ENCODE measurements at regions not wholly inside any gene's neighbourhood (a gene's known extent, or its start where the extent isn't known, plus 50 kb on each side); places are given as distances from the start of the nearest gene placed in this dataset.

DNA sequence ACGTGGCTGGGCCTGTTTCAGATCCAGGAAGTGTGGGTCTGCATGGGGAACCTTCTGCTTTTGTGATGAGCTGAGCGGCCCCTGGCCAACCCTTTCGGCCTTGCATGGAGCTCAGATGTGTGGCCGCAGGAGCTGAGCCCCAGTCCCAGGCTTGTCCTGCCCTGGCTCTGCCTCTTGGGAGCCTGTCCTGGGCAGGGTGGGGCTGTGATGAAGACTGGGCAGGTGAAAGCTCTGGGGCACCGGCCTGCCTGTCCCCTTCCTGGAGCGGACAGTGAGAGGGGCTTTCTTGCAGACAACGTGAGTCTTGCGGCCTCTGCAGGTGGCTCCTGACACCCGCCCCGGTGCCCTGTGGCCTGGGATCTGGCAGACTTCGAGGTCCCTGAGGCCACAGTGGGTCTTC lies 1296.6 kb downstream of the BRD1 start:
- intact Hi-C loops (cut with micrococcal nuclease): no loop called here
- ChIA-PET CTCF (no interaction called here), POLR2A (ENCODE audit: unreplicated experiment) (no interaction called here)
- Histone ChIP-seq H4K8ac (ENCODE audit: low read depth in 2 of 2, low read length in 2 of 2) (no peak overlapping the region), H2BK15ac (ENCODE audit: low read depth, low read length) (no peak overlapping the region), H3K9ac (ENCODE audit: low read depth, low read length) (no peak overlapping the region), H2BK5ac (ENCODE audit: low read depth, low read length, poor library complexity, severe bottlenecking) (no peak overlapping the region), H4K5ac (ENCODE audit: low read depth, low read length) (no peak overlapping the region), H3K23ac (ENCODE audit: low read depth, low read length) (no peak overlapping the region), H4K20me1 (ENCODE audit: insufficient read depth, low read length) (no peaks in the 10 kb centered on the region), H3K36me3 (ENCODE audit: control insufficient read depth, insufficient read depth, low read length) (no peaks in the 10 kb centered on the region), H2AFZ (replicated peaks; ENCODE audit: low read length, poor library complexity) (no peak overlapping the region), H3K27me3 (ENCODE audit: control insufficient read depth, insufficient read depth, low read length) (no peaks in the 10 kb centered on the region), H4K91ac (ENCODE audit: insufficient read depth, low read depth, low read length) (no peak overlapping the region), H3K27ac (ENCODE audit: insufficient read depth, low read length) (no peak overlapping the region), H3K4me3 (ENCODE audit: insufficient read depth, low read depth, low read length) (no peak overlapping the region), H3K18ac (ENCODE audit: low read depth, low read length) (no peak overlapping the region), H3K4me2 (ENCODE audit: low read depth, low read length) (no peak overlapping the region), H2AK5ac (ENCODE audit: low read depth, low read length) (no peak overlapping the region), H2BK20ac (ENCODE audit: low read depth, low read length) (no peak overlapping the region), H3K56ac (ENCODE audit: extremely low read depth, insufficient read depth, low read length) (no peak overlapping the region), H3K9me3 (ENCODE audit: control insufficient read depth, insufficient read depth, low read length) (peaks cover 71% of the 10 kb centered on the region), H3K14ac (replicated peaks; ENCODE audit: low read depth, low read length) (no peak overlapping the region), H3K4me1 (ENCODE audit: control insufficient read depth, insufficient read depth, low read length) (no peaks in the 10 kb centered on the region), H2BK120ac (ENCODE audit: low read depth, low read length) (no peak overlapping the region), H3K79me1 (ENCODE audit: low read depth in 1 of 2, low read length in 2 of 2) (no peaks in the 10 kb centered on the region), H3K9me1 (ENCODE audit: insufficient read depth, low read length) (no peaks in the 10 kb centered on the region), H3K4ac (ENCODE audit: low read depth, low read length) (no peak overlapping the region), H2AK9ac (replicated peaks; ENCODE audit: low read depth, low read length, poor library complexity) (no peak overlapping the region)
- BruUV-seq (replicated peaks): no TSS peak
- DNase-seq (no peak), ATAC-seq (ENCODE audit: low read depth) (no peak)
- in situ Hi-C loops (cut with MboI; ENCODE audit: low sequenced_read_pairs): no loop called here
- 34% methylated on average over 6 of the region's 11 CpGs; no CpG with 5 or more reads in 1 of the 2 experiments for WGBS, 2 experiments (ENCODE audit: extremely low coverage in 2 of 2, insufficient read length in 1 of 2)
- no peak for TF ChIP-seq NFE2L2 (IDR thresholded peaks at IDR 0.05; ENCODE audit: low read depth, low read length)
- no peak for TF ChIP-seq FOS (IDR thresholded peaks at IDR 0.05; ENCODE audit: low read depth, low read length)
- TF ChIP-seq MAZ (IDR thresholded peaks at IDR 0.05; ENCODE audit: borderline replicate concordance, low read depth, low read length): no peak
- TF ChIP-seq, protein P1, sequence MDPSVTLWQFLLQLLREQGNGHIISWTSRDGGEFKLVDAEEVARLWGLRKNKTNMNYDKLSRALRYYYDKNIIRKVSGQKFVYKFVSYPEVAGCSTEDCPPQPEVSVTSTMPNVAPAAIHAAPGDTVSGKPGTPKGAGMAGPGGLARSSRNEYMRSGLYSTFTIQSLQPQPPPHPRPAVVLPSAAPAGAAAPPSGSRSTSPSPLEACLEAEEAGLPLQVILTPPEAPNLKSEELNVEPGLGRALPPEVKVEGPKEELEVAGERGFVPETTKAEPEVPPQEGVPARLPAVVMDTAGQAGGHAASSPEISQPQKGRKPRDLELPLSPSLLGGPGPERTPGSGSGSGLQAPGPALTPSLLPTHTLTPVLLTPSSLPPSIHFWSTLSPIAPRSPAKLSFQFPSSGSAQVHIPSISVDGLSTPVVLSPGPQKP (IDR thresholded peaks at IDR 0.05; ENCODE audit: borderline replicate concordance, low read depth, low read length): no peak
- TF ChIP-seq POLR2A (IDR thresholded peaks at IDR 0.05; ENCODE audit: low read depth, low read length): no peak
- no peak for TF ChIP-seq SMC3 (IDR thresholded peaks at IDR 0.05; ENCODE audit: low read depth, low read length)
- no peak for TF ChIP-seq CHD1 (IDR thresholded peaks at IDR 0.05; ENCODE audit: low read depth, low read length)
- no peak for TF ChIP-seq USF2 (IDR thresholded peaks at IDR 0.05; ENCODE audit: low read depth, low read length)
- no peak for TF ChIP-seq MXI1 (IDR thresholded peaks at IDR 0.05; ENCODE audit: borderline replicate concordance, low read depth, low read length)
- TF ChIP-seq CEBPB (IDR thresholded peaks at IDR 0.05; ENCODE audit: low read depth, low read length): no peak
- no peak for TF ChIP-seq RAD21 (IDR thresholded peaks at IDR 0.05; ENCODE audit: low read length)
- no peak for TF ChIP-seq BHLHE40 (IDR thresholded peaks at IDR 0.05; ENCODE audit: low read depth, low read length)
- TF ChIP-seq MAFK (IDR thresholded peaks at IDR 0.05; ENCODE audit: low read depth, low read length): no peak
- TF ChIP-seq RCOR1 (IDR thresholded peaks at IDR 0.05; ENCODE audit: insufficient replicate concordance, low read length): no peak
- TF ChIP-seq, protein P2, sequence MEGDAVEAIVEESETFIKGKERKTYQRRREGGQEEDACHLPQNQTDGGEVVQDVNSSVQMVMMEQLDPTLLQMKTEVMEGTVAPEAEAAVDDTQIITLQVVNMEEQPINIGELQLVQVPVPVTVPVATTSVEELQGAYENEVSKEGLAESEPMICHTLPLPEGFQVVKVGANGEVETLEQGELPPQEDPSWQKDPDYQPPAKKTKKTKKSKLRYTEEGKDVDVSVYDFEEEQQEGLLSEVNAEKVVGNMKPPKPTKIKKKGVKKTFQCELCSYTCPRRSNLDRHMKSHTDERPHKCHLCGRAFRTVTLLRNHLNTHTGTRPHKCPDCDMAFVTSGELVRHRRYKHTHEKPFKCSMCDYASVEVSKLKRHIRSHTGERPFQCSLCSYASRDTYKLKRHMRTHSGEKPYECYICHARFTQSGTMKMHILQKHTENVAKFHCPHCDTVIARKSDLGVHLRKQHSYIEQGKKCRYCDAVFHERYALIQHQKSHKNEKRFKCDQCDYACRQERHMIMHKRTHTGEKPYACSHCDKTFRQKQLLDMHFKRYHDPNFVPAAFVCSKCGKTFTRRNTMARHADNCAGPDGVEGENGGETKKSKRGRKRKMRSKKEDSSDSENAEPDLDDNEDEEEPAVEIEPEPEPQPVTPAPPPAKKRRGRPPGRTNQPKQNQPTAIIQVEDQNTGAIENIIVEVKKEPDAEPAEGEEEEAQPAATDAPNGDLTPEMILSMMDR (conservative IDR thresholded peaks at IDR 0.05; ENCODE audit: low read depth, low read length): no peak
- no peak for TF ChIP-seq RFX5 (IDR thresholded peaks at IDR 0.05; ENCODE audit: low read depth, low read length)
- dilution Hi-C loops (cut with HindIII; ENCODE audit: low sequenced_read_pairs, unreplicated experiment): no loop called here

All from IMR-90 (cell line).